ENCODE measurements at regions not wholly inside any gene's neighbourhood (a gene's known extent, or its start where the extent isn't known, plus 50 kb on each side); places are given as distances from the start of the nearest gene placed in this dataset.
"Not testable (repeated sequence)": the region's sequence is repeated elsewhere in the genome, so short reads cannot be mapped to it uniquely, and the experiment has no call there.

- H3K4me3 ChIP-seq (ENCODE audit: low read depth, low read length) = no peak overlapping the region
- TF ChIP-seq CTCF (IDR thresholded peaks at IDR 0.05; ENCODE audit: control insufficient read depth, extremely low read depth, insufficient read depth) = no peak
- DNase-seq (ENCODE audit: low read depth) = no peak
Observed at GRCh38 chr12:87015352-87015751, 759.2 kb upstream of the MGAT4C start.

DNA sequence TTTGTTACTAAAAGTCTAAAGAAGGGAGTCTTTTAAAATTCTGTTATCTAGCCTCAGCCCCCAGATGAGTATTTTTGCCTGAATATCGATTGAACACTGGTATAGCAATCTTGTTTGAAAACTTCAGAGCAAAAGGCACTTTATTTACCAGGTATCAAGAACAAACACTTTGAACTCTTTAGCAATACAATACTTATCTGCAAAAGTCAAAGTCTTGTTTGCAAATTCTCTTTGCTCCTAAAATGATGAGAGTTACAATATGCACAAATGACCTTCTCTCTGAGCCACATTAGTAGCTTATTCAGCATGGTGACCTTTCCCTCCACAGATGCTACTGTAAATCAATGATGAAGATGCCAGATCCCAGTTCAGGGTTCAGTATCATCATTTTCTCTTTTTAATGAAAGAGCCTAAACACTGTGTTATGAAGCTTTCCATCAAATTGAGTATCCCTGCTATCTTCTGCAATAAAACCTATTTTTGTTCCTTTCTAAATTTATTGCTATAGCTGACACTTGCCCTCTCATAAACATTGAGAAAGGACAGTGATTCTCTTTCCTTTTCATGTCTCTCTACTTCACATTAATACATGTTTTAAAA is 752.7 kb upstream of the MGAT4C start:
- DNase-seq (ENCODE audit: low read depth) = no peak
- H3K4me3 ChIP-seq (ENCODE audit: low read depth, low read length) = no peak overlapping the region
- TF ChIP-seq CTCF (IDR thresholded peaks at IDR 0.05; ENCODE audit: control insufficient read depth, extremely low read depth, insufficient read depth) = no peak

DNA sequence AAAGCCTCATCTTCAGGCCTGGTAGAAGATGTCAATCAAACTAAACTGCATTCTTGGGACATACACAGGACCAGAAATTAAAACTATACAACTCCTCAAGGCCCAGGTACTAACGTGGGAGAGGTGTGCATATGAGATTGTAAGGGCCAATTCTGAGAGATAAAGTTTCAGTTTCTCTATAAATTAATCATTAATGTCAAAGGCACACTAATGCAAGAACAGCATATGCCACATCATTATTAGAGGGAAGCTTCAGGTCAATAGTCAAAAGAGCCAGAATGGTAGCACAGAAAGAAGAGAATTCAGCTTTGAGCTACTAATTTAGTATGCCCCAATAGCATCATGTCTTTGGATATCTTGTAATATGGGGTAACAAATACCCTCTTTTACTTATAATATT is 744.9 kb upstream of the MGAT4C start:
- no peak for DNase-seq (ENCODE audit: low read depth)
- no peak for TF ChIP-seq CTCF (IDR thresholded peaks at IDR 0.05; ENCODE audit: control insufficient read depth, extremely low read depth, insufficient read depth)
- no peak overlapping the region for H3K4me3 ChIP-seq (ENCODE audit: low read depth, low read length)

- DNase-seq (ENCODE audit: low read depth) = no peak
- no peak for TF ChIP-seq CTCF (IDR thresholded peaks at IDR 0.05; ENCODE audit: control insufficient read depth, extremely low read depth, insufficient read depth)
- no peak overlapping the region for H3K4me3 ChIP-seq (ENCODE audit: low read depth, low read length)
Observed at GRCh38 chr12:86985298-86985697, 729.1 kb upstream of the MGAT4C start.

DNA sequence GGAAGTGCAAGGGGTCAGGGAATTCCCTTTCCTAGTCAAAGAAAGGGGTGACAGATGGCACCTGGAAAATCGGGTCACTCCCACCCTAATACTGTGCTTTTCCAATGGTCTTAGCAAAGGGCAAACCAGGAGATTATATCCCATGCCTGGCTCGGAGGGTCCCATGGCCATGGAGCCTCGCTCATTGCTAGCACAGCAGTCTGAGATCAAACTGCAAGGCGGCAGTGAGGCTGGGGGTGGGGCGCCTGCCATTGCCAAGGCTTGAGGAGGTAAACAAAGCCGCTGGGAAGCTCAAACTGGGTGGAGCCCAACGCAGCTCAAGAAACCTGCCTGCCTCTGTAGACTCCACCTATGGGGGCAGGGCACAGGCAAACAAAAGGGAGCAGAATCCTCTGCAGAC is 714.4 kb upstream of the MGAT4C start:
- DNase-seq (ENCODE audit: low read depth) = peak; percentile 13
- H3K4me3 ChIP-seq (ENCODE audit: low read depth, low read length) = not testable (repeated sequence)

DNA sequence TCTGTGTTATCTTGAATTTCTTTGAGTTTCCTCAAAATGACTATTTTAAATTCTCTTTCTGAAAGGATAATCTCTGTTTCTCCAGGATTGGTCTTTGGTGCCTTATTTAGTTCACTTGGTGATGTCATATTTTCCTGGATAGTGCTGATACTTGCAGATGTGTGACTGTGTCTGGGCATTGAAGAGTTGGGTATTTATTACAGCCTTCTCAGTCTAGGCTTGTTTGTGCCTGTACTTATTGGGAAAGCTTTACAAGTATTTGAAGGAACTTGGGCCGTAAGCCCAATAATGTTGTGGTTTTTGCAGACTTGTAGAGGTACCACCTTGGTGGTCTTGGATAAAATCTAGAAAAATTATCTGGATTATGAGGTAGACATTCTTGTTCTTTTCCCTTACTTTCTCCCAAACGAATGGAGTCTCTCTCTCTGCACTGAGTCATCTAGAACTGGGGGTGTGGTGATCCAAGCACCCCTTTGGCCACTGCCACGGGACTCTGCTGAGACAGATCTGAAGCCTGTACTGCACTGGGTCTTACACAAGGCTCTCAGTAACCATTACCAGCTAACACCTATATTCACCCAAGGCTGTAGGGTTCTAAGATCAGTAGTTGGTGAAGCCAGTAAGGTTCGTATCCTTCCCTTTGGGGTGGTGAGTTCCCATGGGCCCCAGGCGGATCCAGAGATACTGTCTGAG is 703.7 kb upstream of the MGAT4C start:
- no peak overlapping the region for H3K4me3 ChIP-seq (ENCODE audit: low read depth, low read length)
- DNase-seq (ENCODE audit: low read depth) = no peak
- TF ChIP-seq CTCF (IDR thresholded peaks at IDR 0.05; ENCODE audit: control insufficient read depth, extremely low read depth, insufficient read depth) = no peak

- no peak for DNase-seq (ENCODE audit: low read depth)
- no peak overlapping the region for H3K4me3 ChIP-seq (ENCODE audit: low read depth, low read length)
- TF ChIP-seq CTCF (IDR thresholded peaks at IDR 0.05; ENCODE audit: control insufficient read depth, extremely low read depth, insufficient read depth) = no peak
Observed at GRCh38 chr12:86950444-86950843, 694.3 kb upstream of the MGAT4C start.
